ENCODE measurements at regions not wholly inside any gene's neighbourhood (a gene's known extent, or its start where the extent isn't known, plus 50 kb on each side); places are given as distances from the start of the nearest gene placed in this dataset.

DNA sequence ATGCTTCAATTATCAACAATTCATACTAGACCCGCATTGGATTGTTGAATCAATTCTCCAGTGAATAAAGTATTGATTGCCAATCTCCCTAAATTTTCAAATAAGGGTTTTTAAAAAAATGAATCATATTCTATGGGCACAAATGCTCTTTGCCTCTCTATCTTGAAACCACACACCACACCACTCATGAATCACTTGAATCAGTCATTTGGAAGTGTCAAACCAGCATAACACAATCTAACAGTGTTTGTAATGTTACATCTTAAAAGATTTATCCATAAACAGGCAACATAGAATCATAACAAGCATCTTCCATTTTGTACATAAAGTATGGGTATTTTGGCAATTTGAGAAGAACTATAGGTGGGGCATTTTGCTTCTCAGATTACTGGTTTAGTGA is 219.5 kb upstream of the MIR17HG start:
- TF ChIP-seq CTCF (IDR thresholded peaks at IDR 0.05) (no peak), POLR2A (IDR thresholded peaks at IDR 0.05) (no peak)
